ENCODE measurements at regions not wholly inside any gene's neighbourhood (a gene's known extent, or its start where the extent isn't known, plus 50 kb on each side); places are given as distances from the start of the nearest gene placed in this dataset.

DNA sequence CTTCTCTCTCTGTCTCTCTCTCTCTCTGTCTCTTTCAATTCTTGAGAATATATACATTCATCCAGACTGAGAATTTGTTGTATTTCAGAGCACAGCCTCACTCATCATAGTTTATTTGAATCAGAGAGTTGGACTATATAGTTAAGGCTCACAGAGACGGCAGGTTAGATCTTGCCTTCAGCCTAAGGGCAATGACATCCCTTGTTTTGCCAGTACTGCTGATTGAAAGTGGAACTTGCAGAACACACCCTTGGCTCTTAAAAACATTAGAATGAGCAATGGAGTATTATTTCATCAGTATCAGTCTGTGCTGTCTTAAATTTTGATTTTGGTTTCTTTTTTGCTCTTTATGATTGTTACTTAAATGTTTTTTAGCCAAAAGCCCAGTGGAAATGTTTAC lies 62.0 kb upstream of the DSG1 start:
- peaks cover 5% of the 10 kb centered on the region; the same call in 1 of the 2 replicates for H3K4me1 ChIP-seq (replicated peaks; ENCODE audit: insufficient read depth)
- H3K9me3 ChIP-seq (ENCODE audit: insufficient read depth, low read depth), result no peaks in the 10 kb centered on the region
- no peaks in the 10 kb centered on the region for H4K20me1 ChIP-seq (ENCODE audit: insufficient read depth)
- ChIA-PET POLR2A (ENCODE audit: unreplicated experiment) (no interaction called here), CTCF (interaction anchor here (0.6 kb wide), 1 partner anchor 174 kb away, joined by 6 read pairs; no protein-coding TSS in a partner anchor)
- H3K27ac ChIP-seq, result no peak overlapping the region
- no peaks in the 10 kb centered on the region for H3F3A ChIP-seq (ENCODE audit: insufficient read depth, low read depth)
- no peaks in the 10 kb centered on the region for H3K79me2 ChIP-seq (ENCODE audit: low read depth)
- no peaks in the 10 kb centered on the region for H3K36me3 ChIP-seq (ENCODE audit: low read depth)
- TF ChIP-seq EZH2 (IDR thresholded peaks at IDR 0.05; ENCODE audit: low read depth) (no peak), CTCF (conservative IDR thresholded peaks at IDR 0.05) (no peak)
- no peak overlapping the region for H3K4me2 ChIP-seq
- no peak for DNase-seq
- no peak overlapping the region for H3K4me3 ChIP-seq
- H3K9me2 ChIP-seq (ENCODE audit: insufficient read depth), result no peaks in the 10 kb centered on the region
- intact Hi-C loops (cut with micrococcal nuclease; ENCODE audit: unreplicated experiment), result no loop called here
- H3K27me3 ChIP-seq (ENCODE audit: insufficient read depth, low read depth), result no peaks in the 10 kb centered on the region
- H2AFZ ChIP-seq, result no peak overlapping the region
- no TSS peak for BruUV-seq (replicated peaks)

DNA sequence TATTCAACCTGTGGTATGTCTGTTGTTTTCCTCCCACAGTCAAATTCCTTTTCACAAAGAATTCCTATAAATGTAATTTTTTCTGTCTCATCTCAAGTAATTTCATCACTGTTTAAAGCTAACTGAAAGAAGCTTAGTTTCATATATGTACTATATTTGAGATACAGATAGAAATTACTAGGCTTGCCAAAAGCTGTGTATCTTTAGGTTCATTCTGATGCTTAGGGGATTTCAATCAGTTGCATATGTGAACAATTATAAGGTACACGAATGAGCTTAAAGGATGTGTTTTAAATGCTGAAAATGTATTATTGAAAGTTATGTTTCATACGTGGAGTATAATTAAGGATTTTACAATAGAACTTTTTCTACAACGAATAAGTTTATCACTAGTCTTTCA lies 59.2 kb upstream of the DSG1 start:
- ChIA-PET POLR2A (ENCODE audit: unreplicated experiment) (no interaction called here), CTCF (no interaction called here)
- Histone ChIP-seq H3K4me1 (replicated peaks; ENCODE audit: insufficient read depth) (no peaks in the 10 kb centered on the region), H3K9me2 (ENCODE audit: insufficient read depth) (no peaks in the 10 kb centered on the region), H3K27ac (no peak overlapping the region), H3K4me3 (no peak overlapping the region), H3K36me3 (ENCODE audit: low read depth) (no peaks in the 10 kb centered on the region), H2AFZ (no peak overlapping the region), H4K20me1 (ENCODE audit: insufficient read depth) (no peaks in the 10 kb centered on the region), H3F3A (ENCODE audit: insufficient read depth, low read depth) (no peaks in the 10 kb centered on the region), H3K79me2 (ENCODE audit: low read depth) (no peaks in the 10 kb centered on the region), H3K9me3 (ENCODE audit: insufficient read depth, low read depth) (no peaks in the 10 kb centered on the region), H3K27me3 (ENCODE audit: insufficient read depth, low read depth) (no peaks in the 10 kb centered on the region), H3K4me2 (no peak overlapping the region)
- BruUV-seq (replicated peaks), result no TSS peak
- intact Hi-C loops (cut with micrococcal nuclease; ENCODE audit: unreplicated experiment), result no loop called here
- DNase-seq, result no peak
- no peak for TF ChIP-seq EZH2 (IDR thresholded peaks at IDR 0.05; ENCODE audit: low read depth)

DNA sequence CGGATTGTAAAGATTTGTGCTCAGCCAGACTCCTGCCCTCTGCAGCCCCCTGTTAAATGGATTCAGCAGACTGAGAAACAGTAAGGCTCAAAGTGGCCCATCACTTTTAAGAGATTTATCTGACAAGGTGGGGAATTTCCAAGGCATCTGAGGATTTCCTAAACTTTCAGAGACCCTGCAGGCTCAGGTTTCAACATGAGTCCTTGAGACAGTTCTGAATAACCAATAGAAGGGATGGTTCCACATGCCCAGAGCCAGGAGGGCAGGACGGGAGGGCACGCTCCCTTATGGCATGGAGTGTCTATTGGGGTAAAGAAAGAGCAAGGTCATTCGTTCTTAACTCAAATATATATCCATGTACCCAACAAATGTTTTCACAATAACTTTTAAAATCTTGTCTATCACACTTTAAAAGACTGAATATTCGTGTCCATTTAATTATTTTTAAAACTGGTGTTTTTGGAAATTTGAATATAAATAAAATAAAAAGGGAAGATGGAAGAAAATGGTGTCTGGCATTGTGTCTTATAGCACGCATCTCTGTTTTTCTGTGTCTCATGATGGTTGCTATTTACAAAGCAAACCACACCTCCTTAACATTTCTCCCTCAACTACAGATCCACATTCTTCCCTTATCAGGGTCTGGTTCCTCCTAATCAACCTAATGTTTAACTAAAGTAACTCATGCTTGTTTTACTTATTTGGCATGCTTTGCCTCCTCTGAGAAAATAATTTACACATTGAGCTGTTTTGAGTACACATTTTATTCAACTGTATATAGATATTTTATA lies 56.0 kb upstream of the DSG1 start:
- Histone ChIP-seq H3K36me3 (ENCODE audit: low read depth) (no peaks in the 10 kb centered on the region), H3K4me2 (no peak overlapping the region), H4K20me1 (ENCODE audit: insufficient read depth) (no peaks in the 10 kb centered on the region), H2AFZ (no peak overlapping the region), H3K9me3 (ENCODE audit: insufficient read depth, low read depth) (no peaks in the 10 kb centered on the region), H3K4me1 (replicated peaks; ENCODE audit: insufficient read depth) (no peaks in the 10 kb centered on the region), H3F3A (ENCODE audit: insufficient read depth, low read depth) (no peaks in the 10 kb centered on the region), H3K27ac (no peak overlapping the region), H3K79me2 (ENCODE audit: low read depth) (no peaks in the 10 kb centered on the region), H3K27me3 (ENCODE audit: insufficient read depth, low read depth) (no peaks in the 10 kb centered on the region), H3K4me3 (no peak overlapping the region), H3K9me2 (ENCODE audit: insufficient read depth) (no peaks in the 10 kb centered on the region)
- CTCF ChIA-PET, result no interaction called here
- TF ChIP-seq CTCF (conservative IDR thresholded peaks at IDR 0.05) (no peak), EZH2 (IDR thresholded peaks at IDR 0.05; ENCODE audit: low read depth) (no peak)
- BruUV-seq (replicated peaks), result no TSS peak
- intact Hi-C loops (cut with micrococcal nuclease; ENCODE audit: unreplicated experiment), result no loop called here
- no peak for DNase-seq
- POLR2A ChIA-PET (ENCODE audit: unreplicated experiment), result no interaction called here
